ENCODE measurements at regions not wholly inside any gene's neighbourhood (a gene's known extent, or its start where the extent isn't known, plus 50 kb on each side); places are given as distances from the start of the nearest gene placed in this dataset.
"Not testable (repeated sequence)": the region's sequence is repeated elsewhere in the genome, so short reads cannot be mapped to it uniquely, and the experiment has no call there.

- DNase-seq (no peak), ATAC-seq (no peak)
- Histone ChIP-seq H3K36me3 (no peaks in the 10 kb centered on the region), H3K4me1 (no peaks in the 10 kb centered on the region), H3K27ac (no peak overlapping the region), H3K9me3 (no peaks in the 10 kb centered on the region), H3K27me3 (no peaks in the 10 kb centered on the region), H3K4me3 (no peak overlapping the region)
- intact Hi-C loops (cut with DNase I) = no loop called here
- TF ChIP-seq CTCF (IDR thresholded peaks at IDR 0.05) (no peak), POLR2A (IDR thresholded peaks at IDR 0.05) (no peak)
Observed at GRCh38 chr1:103283841-103284669, 175.7 kb upstream of the COL11A1 start.

- Histone ChIP-seq H3K9me3 (no peaks in the 10 kb centered on the region), H3K27me3 (no peaks in the 10 kb centered on the region), H3K36me3 (no peaks in the 10 kb centered on the region), H3K4me3 (no peak overlapping the region), H3K4me1 (no peaks in the 10 kb centered on the region), H3K27ac (no peak overlapping the region)
- 21% methylated on average over 1 of the region's 1 CpG for WGBS (ENCODE audit: insufficient coverage, low coverage, low lambda C conversion rate, missing lambda C conversion rate)
- no peak for TF ChIP-seq CTCF (IDR thresholded peaks at IDR 0.05)
- TF ChIP-seq POLR2A (IDR thresholded peaks at IDR 0.05) = no peak
- intact Hi-C loops (cut with DNase I) = no loop called here
- no peak for DNase-seq
- no peak for ATAC-seq
Observed at GRCh38 chr1:103283371-103283770, 175.0 kb upstream of the COL11A1 start.

GRCh38 chr1:103275725-103276124 is 167.4 kb upstream of the COL11A1 start:
- Histone ChIP-seq H3K9me3 (no peaks in the 10 kb centered on the region), H3K27ac (no peak overlapping the region), H3K27me3 (no peaks in the 10 kb centered on the region), H3K4me1 (no peaks in the 10 kb centered on the region), H3K4me3 (no peak overlapping the region), H3K36me3 (no peaks in the 10 kb centered on the region)
- 8% methylated on average over 1 of the region's 1 CpG for WGBS (ENCODE audit: insufficient coverage, low coverage, low lambda C conversion rate, missing lambda C conversion rate)
- TF ChIP-seq POLR2A (IDR thresholded peaks at IDR 0.05) (no peak), CTCF (IDR thresholded peaks at IDR 0.05) (no peak)
- intact Hi-C loops (cut with DNase I) = no loop called here
- DNase-seq (no peak), ATAC-seq (no peak)

- Histone ChIP-seq H3K36me3 (no peaks in the 10 kb centered on the region), H3K27ac (no peak overlapping the region), H3K9me3 (no peaks in the 10 kb centered on the region), H3K27me3 (no peaks in the 10 kb centered on the region), H3K4me1 (no peaks in the 10 kb centered on the region), H3K4me3 (no peak overlapping the region)
- TF ChIP-seq POLR2A (IDR thresholded peaks at IDR 0.05) (no peak), CTCF (IDR thresholded peaks at IDR 0.05) (no peak)
- DNase-seq (no peak), ATAC-seq (no peak)
- intact Hi-C loops (cut with DNase I) = no loop called here
Observed at GRCh38 chr1:103274886-103275285, 166.6 kb upstream of the COL11A1 start.

- Histone ChIP-seq H3K27me3 (no peaks in the 10 kb centered on the region), H3K36me3 (no peaks in the 10 kb centered on the region), H3K27ac (no peak overlapping the region), H3K4me1 (no peaks in the 10 kb centered on the region), H3K9me3 (no peaks in the 10 kb centered on the region), H3K4me3 (no peak overlapping the region)
- DNase-seq = no peak
- intact Hi-C loops (cut with DNase I) = no loop called here
- TF ChIP-seq POLR2A (IDR thresholded peaks at IDR 0.05) (no peak), CTCF (IDR thresholded peaks at IDR 0.05) (no peak)
- no peak for ATAC-seq
- WGBS (ENCODE audit: insufficient coverage, low coverage, low lambda C conversion rate, missing lambda C conversion rate) = 35% methylated on average over 3 of the region's 3 CpGs
Observed at GRCh38 chr1:103273106-103273505, 164.8 kb upstream of the COL11A1 start.

GRCh38 chr1:103271471-103271870 is 163.1 kb upstream of the COL11A1 start:
- H3K4me3 ChIP-seq; DNase-seq; H3K9me3 ChIP-seq; ATAC-seq; intact Hi-C loops (cut with DNase I); H3K36me3 ChIP-seq; H3K4me1 ChIP-seq; H3K27me3 ChIP-seq; H3K27ac ChIP-seq: not testable (repeated sequence)
- WGBS (ENCODE audit: insufficient coverage, low coverage, low lambda C conversion rate, missing lambda C conversion rate) = 67% methylated on average over 1 of the region's 1 CpG

Measured in right lobe of liver (tissue), 6 donors.